IgD-negative memory B cell (primary cell): ENCODE measurements at regions not wholly inside any gene's neighbourhood (a gene's known extent, or its start where the extent isn't known, plus 50 kb on each side); places are given as distances from the start of the nearest gene placed in this dataset.

Source experiments
- H3K27ac Mint-ChIP-seq, 3 donors: one replicate each; pipeline ENCODE4 v1.8.0; 2020 to 2022; ENCODE audit warnings: mild to moderate bottlenecking in 3 of 3, mixed read lengths in 3 of 3, moderate library complexity in 1 of 3
- H3K27me3 Mint-ChIP-seq: one replicate; pipeline ENCODE4 v1.8.0; 2021; ENCODE audit warnings: mixed read lengths
- H3K36me3 Mint-ChIP-seq: one replicate; pipeline ENCODE4 v1.8.0; 2020; ENCODE audit warnings: mild to moderate bottlenecking, mixed read lengths
- H3K4me1 Mint-ChIP-seq, 3 donors: one replicate each; pipeline ENCODE4 v1.8.0; 2020 to 2022; ENCODE audit warnings: mixed read lengths in 3 of 3, mild to moderate bottlenecking in 1 of 3
- H3K4me3 Mint-ChIP-seq, 4 donors: one replicate each; pipeline ENCODE4 v1.8.0; 2020 to 2022; ENCODE audit warnings: mild to moderate bottlenecking in 4 of 4, mixed read lengths in 4 of 4, moderate library complexity in 3 of 4
- H3K9me3 Mint-ChIP-seq, 3 donors: one replicate each; pipeline ENCODE4 v1.8.0; 2020 to 2021; ENCODE audit warnings: mixed read lengths in 3 of 3, mild to moderate bottlenecking in 1 of 3

- H3K4me3 Mint-ChIP-seq, result no peak overlapping the region
- no peak overlapping the region for H3K27ac Mint-ChIP-seq
- H3K36me3 Mint-ChIP-seq, result no peaks in the 10 kb centered on the region
- H3K27me3 Mint-ChIP-seq, result no peaks in the 10 kb centered on the region
- no peaks in the 10 kb centered on the region for H3K4me1 Mint-ChIP-seq
- peaks cover 0 to 5% (median 0%) of the 10 kb centered on the region in 3 donors for H3K9me3 Mint-ChIP-seq
Measured at GRCh38 chr18:76579301-76579695, 84.3 kb upstream of the ZNF516 start.

- H3K4me1 Mint-ChIP-seq, result no peaks in the 10 kb centered on the region
- no peak overlapping the region for H3K27ac Mint-ChIP-seq
- peaks cover 0 to 5% (median 0%) of the 10 kb centered on the region in 3 donors for H3K9me3 Mint-ChIP-seq
- H3K36me3 Mint-ChIP-seq, result no peaks in the 10 kb centered on the region
- H3K27me3 Mint-ChIP-seq, result no peaks in the 10 kb centered on the region
- H3K4me3 Mint-ChIP-seq, result no peak overlapping the region
Measured at GRCh38 chr18:76578571-76579300, 83.7 kb upstream of the ZNF516 start.

GRCh38 chr18:76573325-76574025, 78.4 kb upstream of the ZNF516 start:
- peaks cover 7% of the 10 kb centered on the region for H3K27me3 Mint-ChIP-seq
- no peaks in the 10 kb centered on the region for H3K36me3 Mint-ChIP-seq
- no peak overlapping the region for H3K27ac Mint-ChIP-seq
- no peaks in the 10 kb centered on the region for H3K4me1 Mint-ChIP-seq
- peak overlapping the region in 1 of 4 donors; percentile 39 for H3K4me3 Mint-ChIP-seq
- peaks cover 0 to 5% (median 0%) of the 10 kb centered on the region in 3 donors for H3K9me3 Mint-ChIP-seq

GRCh38 chr18:76572518-76573247, 77.6 kb upstream of the ZNF516 start:
- peaks cover 7% of the 10 kb centered on the region for H3K27me3 Mint-ChIP-seq
- peak overlapping the region in 1 of 4 donors; percentile 39 for H3K4me3 Mint-ChIP-seq
- no peak overlapping the region for H3K27ac Mint-ChIP-seq
- no peaks in the 10 kb centered on the region for H3K4me1 Mint-ChIP-seq
- peaks cover 0 to 5% (median 0%) of the 10 kb centered on the region in 3 donors for H3K9me3 Mint-ChIP-seq
- no peaks in the 10 kb centered on the region for H3K36me3 Mint-ChIP-seq

- H3K27me3 Mint-ChIP-seq, result peaks cover 9% of the 10 kb centered on the region
- H3K36me3 Mint-ChIP-seq, result no peaks in the 10 kb centered on the region
- H3K27ac Mint-ChIP-seq, result no peak overlapping the region
- H3K4me1 Mint-ChIP-seq, result no peaks in the 10 kb centered on the region
- peaks cover 0 to 5% (median 0%) of the 10 kb centered on the region in 3 donors for H3K9me3 Mint-ChIP-seq
- H3K4me3 Mint-ChIP-seq, result no peak overlapping the region
Measured at GRCh38 chr18:76571689-76572088, 76.6 kb upstream of the ZNF516 start.

GRCh38 chr18:76570856-76571255, 75.8 kb upstream of the ZNF516 start:
- H3K27ac Mint-ChIP-seq, result no peak overlapping the region
- peaks cover 9% of the 10 kb centered on the region for H3K27me3 Mint-ChIP-seq
- H3K9me3 Mint-ChIP-seq, result peaks cover 0 to 2% (median 0%) of the 10 kb centered on the region in 3 donors
- no peaks in the 10 kb centered on the region for H3K36me3 Mint-ChIP-seq
- H3K4me3 Mint-ChIP-seq, result no peak overlapping the region
- no peaks in the 10 kb centered on the region for H3K4me1 Mint-ChIP-seq

GRCh38 chr18:76569644-76570419, 74.8 kb upstream of the ZNF516 start:
- Mint-ChIP-seq H3K9me3 (no peaks in the 10 kb centered on the region), H3K27me3 (peaks cover 9% of the 10 kb centered on the region), H3K27ac (no peak overlapping the region), H3K4me3 (no peak overlapping the region), H3K4me1 (peaks cover 0 to 2% (median 1%) of the 10 kb centered on the region in 3 donors), H3K36me3 (no peaks in the 10 kb centered on the region)

GRCh38 chr18:76568731-76569130, 73.7 kb upstream of the ZNF516 start:
- H3K4me3 Mint-ChIP-seq, result no peak overlapping the region
- no peaks in the 10 kb centered on the region for H3K9me3 Mint-ChIP-seq
- no peak overlapping the region for H3K27ac Mint-ChIP-seq
- peaks cover 0 to 2% (median 1%) of the 10 kb centered on the region in 3 donors for H3K4me1 Mint-ChIP-seq
- peaks cover 9% of the 10 kb centered on the region for H3K27me3 Mint-ChIP-seq
- no peaks in the 10 kb centered on the region for H3K36me3 Mint-ChIP-seq

- Mint-ChIP-seq H3K27ac (no peak overlapping the region), H3K4me1 (peaks cover 0 to 2% (median 1%) of the 10 kb centered on the region in 3 donors), H3K4me3 (no peak overlapping the region), H3K27me3 (peaks cover 9% of the 10 kb centered on the region), H3K9me3 (no peaks in the 10 kb centered on the region), H3K36me3 (no peaks in the 10 kb centered on the region)
Measured at GRCh38 chr18:76567835-76568445, 72.9 kb upstream of the ZNF516 start.

- H3K4me3 Mint-ChIP-seq, result no peak overlapping the region
Measured at GRCh38 chr18:76566987-76567386, 71.9 kb upstream of the ZNF516 start.

GRCh38 chr18:76565238-76566173, 70.5 kb upstream of the ZNF516 start:
- Mint-ChIP-seq H3K27ac (no peak overlapping the region), H3K9me3 (peaks cover 0 to 3% (median 0%) of the 10 kb centered on the region in 3 donors), H3K4me1 (peaks cover 0 to 2% (median 1%) of the 10 kb centered on the region in 3 donors), H3K36me3 (no peaks in the 10 kb centered on the region), H3K27me3 (peaks cover 2% of the 10 kb centered on the region), H3K4me3 (peak overlapping the region in 1 of 4 donors; percentile 39)

More at GRCh38 chr18:76566987-76567386, 71.9 kb upstream of the ZNF516 start:
- H3K9me3 Mint-ChIP-seq, result peaks cover 0 to 3% (median 0%) of the 10 kb centered on the region in 3 donors
- peak overlapping the region in 1 of 3 donors; percentile 6 for H3K27ac Mint-ChIP-seq
- peaks cover 7% of the 10 kb centered on the region for H3K27me3 Mint-ChIP-seq
- no peaks in the 10 kb centered on the region for H3K36me3 Mint-ChIP-seq
- peaks cover 0 to 2% (median 1%) of the 10 kb centered on the region in 3 donors for H3K4me1 Mint-ChIP-seq

- Mint-ChIP-seq H3K9me3 (peaks cover 0 to 3% (median 0%) of the 10 kb centered on the region in 3 donors), H3K27ac (no peak overlapping the region), H3K4me1 (peaks cover 0 to 2% (median 1%) of the 10 kb centered on the region in 3 donors), H3K36me3 (no peaks in the 10 kb centered on the region), H3K27me3 (peaks cover 2% of the 10 kb centered on the region), H3K4me3 (no peak overlapping the region)
Measured at GRCh38 chr18:76564655-76565237, 69.7 kb upstream of the ZNF516 start.

GRCh38 chr18:76564117-76564516, 69.1 kb upstream of the ZNF516 start:
- Mint-ChIP-seq H3K27ac (no peak overlapping the region), H3K27me3 (peaks cover 2% of the 10 kb centered on the region), H3K9me3 (peaks cover 0 to 3% (median 0%) of the 10 kb centered on the region in 3 donors), H3K4me3 (no peak overlapping the region), H3K4me1 (peaks cover 0 to 2% (median 1%) of the 10 kb centered on the region in 3 donors), H3K36me3 (no peaks in the 10 kb centered on the region)
